ENCODE measurements at regions not wholly inside any gene's neighbourhood (a gene's known extent, or its start where the extent isn't known, plus 50 kb on each side); places are given as distances from the start of the nearest gene placed in this dataset.

DNA sequence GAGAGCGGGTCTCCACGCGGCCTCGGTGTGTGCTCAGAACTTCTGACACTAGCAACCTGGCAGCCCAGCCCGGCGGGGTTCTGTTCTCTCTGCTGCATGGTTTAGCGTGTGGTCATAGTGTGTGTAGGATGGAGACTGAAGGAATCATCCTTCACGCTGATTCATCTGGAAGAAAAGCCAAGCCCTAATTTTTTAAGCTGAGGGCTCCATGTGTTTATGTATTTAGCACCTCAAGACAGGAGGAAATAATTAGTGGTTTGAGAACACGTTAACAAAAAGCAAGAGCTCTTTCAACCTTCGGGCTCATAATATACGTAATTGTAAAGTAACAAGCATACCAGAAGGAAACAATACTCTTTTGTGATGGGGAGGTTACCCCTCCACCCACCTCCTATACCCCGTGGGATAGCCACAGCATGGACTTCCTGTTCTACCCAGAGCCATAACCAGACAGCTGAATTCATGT, 504.6 kb upstream of the MKI67 start:
- DNase-seq: no peak

DNA sequence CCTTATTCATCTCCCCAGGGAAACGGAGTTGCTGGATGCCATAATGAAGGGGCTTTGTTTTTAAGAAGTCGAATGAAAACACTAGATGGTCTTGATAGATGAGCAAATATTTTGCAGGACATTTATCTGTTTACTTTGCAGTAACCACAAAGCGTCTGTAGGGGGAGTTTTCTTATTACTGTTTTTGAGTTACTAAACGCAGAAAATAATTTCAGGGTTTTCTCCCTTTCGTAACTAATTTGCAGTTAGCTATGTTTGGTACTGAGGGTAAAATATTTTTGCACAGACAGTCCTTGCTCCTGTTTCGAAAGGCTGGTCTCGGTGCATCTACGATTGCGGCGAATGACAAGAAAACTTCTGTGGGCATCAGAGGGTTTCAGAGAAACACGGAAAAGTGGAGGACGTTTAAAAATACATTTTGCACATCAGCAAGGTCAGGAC, 505.6 kb upstream of the MKI67 start:
- DNase-seq: no peak

DNA sequence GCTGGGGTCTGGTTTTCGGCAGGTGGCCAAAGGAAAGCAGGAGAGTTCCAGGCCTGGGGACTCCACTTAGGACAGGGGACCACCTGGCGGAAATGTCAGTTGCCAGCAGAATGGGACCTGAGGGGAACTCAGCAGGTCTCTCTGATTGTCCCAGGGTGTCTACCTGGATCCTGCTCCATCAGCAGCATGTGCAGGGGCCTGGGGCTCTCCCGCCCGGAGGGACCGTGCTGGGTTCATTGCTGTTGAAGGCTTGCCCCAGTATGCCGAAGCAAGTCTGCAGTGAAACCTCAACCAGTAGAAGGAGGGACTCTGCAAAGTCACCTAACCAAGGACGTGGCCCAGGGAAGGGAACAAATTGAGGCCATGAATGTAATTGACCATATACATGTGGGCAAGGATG, 506.5 kb upstream of the MKI67 start:
- DNase-seq: no peak

DNA sequence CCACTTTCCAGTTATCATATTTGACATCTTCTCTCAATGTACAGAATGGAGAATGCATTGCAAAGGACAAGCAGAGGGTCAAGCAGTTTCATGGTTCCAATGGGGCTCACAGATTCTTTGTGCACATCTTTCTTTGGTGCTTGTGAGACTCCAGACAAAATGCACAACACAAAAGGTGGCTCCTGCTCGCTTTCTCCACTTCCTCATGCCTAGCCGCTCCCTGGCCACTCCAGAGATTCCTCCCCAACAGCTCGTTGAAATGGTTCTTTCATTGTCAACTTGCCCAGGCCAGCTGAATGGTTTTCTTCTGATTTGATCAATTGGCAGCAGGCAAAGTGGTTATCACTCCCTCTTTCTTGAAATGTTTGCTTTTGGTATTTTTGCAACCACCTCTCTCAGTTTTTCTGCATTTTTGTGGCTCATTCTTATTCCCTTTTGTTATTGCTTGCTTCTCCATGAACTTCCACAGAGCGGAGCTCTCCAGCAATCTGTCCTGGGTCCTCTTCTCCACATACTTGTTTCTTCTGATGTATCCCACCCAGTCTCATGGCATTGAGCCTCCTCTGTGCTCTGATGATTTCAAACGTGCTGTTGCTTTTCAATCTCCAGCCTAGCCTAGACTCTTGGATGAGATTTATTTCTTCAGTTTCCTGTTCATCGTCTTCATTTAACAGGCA, 507.8 kb upstream of the MKI67 start:
- no peak for DNase-seq

DNA sequence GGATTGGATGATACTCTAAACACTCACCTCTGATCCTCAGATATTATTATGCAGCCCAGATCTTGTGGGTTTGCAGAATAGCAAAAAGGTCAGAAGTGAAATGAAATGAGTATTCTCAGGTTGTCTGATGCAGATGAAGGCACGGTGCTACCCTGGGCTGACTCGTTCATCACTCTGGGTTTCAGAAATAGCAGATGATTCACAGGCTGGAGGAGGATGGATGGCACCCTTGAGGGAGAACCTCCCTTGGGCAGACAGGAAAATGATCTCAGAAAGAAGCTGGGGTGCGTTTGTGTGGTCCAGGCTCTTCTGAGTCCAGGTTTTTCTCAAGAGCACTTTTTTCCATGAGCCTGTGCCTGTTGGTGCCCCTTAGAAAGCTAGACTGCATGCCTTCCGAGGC, 515.8 kb upstream of the MKI67 start:
- no peak for DNase-seq

DNA sequence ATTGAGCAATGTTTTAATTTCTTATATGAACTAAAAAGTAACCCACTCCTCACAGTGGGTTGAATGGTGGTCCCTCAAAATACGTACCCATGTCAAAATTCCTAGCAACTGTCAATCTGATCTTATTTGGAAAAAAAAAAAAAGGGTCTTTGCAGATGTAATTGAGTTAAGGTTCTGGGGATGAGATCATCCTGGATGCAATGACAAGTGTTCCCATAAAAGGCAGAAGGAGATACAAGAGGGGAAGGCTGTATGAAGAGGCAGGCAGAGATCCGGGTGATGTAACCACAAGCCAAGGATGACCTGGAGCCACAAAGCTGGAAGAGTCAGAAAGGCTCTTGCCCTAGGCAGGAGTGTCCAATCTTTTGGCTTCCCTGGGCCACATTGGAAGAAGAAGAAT, 516.3 kb upstream of the MKI67 start:
- DNase-seq: no peak

DNA sequence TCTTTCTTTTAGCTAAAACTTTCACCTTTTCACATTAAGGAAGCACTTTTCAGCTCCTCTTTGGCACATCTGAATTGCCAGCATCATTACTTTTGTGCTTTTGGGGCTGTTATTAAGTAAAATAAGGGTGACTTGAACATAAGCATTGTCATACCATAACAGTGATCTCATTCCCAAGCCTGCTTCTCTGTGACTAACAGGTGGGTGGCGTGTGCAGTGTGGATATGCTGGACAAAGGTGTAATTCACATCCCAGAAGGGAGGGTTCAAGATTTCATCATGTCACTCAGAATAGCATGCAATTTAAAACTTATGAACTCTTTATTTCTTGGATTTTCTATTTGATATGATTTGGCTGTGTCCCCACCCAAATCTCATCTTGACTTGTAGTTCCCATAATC, 517.4 kb upstream of the MKI67 start:
- no peak for DNase-seq

DNA sequence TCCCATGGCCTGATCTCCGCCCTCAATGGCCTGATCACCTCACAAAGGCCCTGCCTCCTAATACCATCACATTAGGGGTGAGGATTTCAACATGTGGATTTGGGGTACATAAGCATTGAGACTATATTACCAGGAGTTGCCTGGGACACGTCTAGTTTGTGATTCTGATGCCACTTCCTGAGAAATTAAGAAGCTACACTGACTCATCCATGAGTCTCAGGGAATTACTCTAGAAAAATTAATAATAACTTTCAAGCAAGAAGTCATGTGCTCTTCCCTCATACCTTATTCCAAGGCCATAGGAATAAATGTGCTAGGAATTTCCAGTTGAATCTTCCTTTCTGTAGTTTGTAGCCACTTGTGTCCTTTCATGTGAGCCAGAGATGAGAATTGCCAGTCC, 519.3 kb upstream of the MKI67 start:
- DNase-seq: no peak

DNA sequence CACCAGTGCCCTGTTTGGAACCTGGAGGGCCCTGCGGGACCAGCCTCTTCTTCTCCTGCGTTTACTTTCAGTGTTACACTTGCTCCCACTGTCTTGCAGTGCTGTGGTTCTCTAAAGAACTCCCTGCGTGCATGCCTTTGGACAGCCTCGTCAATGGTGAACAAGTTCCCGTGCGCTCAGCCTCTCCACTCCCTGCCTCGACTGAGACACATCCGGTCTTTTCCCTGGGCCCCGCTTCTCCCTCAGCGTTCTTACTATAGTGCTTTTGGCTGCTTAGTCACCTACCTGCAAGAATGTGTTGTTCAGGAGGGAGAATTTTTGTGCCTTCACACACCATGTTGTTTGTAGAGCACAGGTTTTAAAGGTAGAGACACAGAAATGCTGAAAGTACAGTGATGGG, 520.7 kb upstream of the MKI67 start:
- DNase-seq: no peak

DNA sequence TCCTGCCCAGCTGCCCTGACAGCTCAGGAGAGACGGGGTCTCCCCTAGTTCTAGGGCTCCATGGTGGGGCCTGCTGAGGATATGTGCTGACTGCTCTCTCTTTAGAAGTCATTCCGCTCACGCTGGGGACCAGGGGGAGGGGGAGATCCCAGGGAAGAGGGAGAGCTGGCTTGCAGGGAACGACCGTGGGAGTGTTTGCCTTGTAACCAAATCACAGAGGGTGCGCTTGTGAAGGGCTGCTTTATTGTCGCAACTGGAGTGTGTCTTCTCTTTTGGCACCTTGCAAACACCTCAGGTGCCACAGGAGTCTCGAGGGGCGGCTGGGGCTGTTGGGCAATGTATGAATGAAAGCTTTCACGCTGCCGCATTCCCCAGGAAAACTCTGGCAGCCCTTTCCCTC, 531.3 kb upstream of the MKI67 start:
- no peak for DNase-seq

DNA sequence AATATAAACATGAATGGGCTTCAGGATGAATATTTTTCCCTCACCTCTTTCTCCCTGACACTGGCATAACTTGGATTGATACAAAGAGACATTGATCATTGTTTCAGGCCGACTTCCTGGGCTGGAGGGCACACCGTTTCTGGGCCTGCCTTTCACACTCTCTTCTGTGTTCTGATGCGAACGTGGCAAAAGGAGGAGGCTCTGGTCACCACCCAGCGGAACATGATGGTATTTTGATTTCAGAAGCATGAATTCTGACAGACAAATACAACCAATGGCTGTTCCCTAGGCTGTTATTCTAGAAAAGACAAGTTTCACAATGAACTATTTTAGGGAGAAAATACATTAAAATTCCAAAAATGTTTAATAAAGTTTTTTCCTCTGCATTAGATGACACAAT, 534.5 kb upstream of the MKI67 start:
- DNase-seq: no peak

DNA sequence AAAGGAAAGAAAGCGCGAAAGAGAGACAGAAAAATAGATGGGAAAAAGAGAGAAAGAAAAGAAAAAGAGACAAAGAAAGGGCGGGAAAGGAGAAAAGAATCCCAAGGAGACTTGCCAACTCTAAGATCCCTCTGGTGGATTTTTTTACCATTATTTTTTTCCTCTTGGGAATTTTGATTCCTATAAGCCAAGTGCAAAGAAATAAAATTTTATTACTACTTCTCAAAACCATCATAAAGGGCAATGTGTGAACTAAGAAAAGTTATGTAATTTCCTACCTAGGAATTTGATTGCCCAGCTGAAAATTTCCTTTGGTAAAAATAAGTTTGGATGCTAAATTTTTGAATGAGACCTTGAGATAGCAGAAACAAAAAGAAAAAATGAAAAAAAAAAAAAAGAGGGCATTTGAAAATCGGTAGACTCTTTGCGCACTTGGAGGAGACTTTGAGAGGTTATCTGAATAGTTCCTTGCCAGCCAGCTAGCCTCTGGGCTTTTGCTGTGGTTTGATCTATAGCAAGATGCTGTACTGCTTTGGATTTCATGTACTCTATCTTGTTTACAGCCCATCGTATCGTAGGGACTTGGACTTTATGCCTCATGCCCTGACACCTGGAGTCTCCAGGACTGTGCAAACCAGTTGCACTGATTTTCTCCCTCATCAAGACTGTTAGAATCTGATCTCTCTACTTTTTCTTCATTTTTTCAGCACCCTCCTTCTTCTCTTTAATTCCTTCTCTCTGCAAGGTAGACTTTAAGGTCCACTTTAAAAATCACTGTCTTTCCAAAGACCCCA, 535.4 kb upstream of the MKI67 start:
- DNase-seq: no peak

DNA sequence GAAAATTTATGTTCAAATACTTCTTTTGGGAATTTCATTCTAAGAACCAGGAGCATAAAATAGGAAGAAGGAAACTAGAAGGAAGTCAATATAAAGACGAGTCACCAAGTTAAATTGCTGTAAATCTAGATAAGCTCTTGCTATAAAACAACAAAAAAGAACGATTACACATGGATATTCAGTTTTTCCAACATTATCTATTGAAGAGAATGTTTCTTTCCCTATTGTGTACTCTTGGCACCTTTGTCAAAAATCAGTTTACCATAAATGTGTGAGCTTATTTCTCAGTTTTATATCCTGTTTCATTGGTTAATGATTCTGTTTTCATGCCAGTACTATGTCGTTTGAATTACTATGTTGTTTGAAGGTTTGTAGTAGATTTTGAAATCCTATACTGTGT, 536.3 kb upstream of the MKI67 start:
- DNase-seq: no peak

DNA sequence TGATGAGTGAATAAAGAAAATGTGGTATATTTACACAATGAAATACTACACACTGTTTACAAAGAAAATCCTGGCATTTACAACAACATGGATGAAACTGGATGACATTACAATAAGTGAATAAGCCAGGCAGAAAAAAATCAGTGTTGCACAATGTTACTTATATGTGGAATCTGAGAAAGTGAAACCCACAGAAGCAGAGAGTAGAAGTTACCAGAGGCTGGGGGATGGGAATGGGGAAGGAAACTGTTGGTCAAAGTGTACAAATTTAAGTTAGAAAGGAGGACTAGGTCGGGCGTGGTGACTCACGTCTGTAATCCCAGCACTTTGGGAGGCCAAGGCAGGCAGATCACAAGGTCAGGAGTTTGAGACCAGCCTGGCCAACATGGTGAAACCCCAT, 538.5 kb upstream of the MKI67 start:
- no peak for DNase-seq

DNA sequence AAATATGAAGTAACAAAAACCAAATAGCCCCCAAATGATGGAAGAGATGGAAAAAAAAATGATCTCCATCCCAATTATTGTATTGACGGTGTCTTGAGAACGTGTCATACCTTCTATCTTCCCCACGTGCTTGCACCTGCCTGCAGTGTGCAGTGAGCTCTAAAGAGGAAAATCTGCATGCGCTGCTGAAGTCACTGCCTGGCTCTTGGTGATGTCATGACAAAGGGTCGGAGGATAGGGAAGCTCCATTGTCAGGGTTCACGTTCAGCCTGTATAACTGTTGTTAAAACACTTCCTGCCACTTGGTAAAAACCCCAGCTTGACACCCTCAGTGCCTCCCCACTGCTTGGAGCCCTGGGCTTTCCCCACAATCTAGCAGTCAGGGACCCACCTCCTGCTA, 549.2 kb upstream of the MKI67 start:
- DNase-seq: no peak

DNA sequence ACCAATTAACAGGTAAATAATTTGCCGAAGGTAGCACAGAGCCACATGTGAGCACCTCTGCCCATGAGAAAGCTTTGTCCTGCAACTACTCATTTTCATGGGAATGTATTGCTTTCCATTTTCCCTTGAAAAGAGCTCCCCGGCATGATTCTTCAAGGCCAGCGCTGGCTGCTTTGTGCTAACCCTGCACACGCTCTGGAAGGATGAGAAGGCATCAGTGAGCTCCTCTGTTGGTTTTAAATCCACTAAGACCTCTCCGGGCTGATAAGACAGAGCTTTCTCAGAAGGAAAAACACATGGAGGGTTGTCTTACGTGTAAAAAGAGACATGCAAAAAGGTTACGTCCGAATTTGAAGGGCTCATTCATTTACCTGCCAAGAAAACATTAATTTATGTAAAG, 553.9 kb upstream of the MKI67 start:
- no peak for DNase-seq

DNA sequence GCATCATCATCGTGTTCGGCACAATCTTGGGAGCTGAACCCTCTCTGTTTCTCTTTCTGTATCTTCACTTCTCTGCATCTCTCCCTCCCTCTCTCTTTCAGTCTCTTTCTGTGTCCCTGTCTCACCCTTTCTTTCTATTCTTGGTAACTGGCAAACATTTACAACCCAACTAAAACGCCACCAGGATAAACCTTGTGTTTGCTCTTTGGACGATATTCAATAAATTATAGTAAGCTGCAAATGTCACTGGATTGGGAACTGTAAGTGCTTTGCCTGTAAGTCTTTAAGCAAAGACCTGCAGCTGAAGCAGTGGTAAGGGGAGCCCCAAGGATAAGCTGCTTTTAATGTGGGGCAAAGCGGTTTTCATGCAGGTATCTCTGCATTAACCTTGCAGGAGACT, 558.0 kb upstream of the MKI67 start:
- no peak for DNase-seq

DNA sequence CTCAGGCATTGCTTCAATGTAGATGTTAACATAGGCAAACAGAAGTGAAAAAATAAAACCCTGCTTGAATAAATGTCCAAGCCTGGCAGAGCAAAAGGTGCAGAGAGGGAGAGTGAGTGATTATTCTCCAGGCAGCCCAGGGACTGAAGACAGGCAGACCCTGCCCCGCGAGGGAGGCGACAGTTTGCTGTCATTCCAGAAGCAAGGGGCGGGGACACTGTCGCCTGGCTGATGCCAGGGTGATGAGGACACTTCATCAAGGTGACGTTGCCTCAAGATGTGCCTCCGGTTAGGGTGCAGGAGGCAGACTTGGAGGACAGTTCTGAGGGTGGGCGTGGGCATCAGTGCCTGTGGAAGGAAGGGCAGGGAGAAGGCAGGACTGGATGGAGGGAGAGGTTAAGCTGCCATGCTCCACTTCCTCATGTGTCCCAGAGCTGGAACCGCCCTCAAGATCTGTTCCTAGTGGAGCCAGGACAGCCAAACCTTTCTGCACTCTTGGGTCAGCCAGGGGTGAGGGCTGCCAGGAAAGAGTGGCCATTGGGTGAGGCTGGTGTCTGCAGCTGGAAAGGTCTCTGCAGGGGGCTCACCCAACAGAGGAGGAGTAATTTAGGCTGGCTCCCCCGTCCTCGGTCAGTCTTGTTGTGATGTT, 560.5 kb upstream of the MKI67 start:
- DNase-seq: no peak

DNA sequence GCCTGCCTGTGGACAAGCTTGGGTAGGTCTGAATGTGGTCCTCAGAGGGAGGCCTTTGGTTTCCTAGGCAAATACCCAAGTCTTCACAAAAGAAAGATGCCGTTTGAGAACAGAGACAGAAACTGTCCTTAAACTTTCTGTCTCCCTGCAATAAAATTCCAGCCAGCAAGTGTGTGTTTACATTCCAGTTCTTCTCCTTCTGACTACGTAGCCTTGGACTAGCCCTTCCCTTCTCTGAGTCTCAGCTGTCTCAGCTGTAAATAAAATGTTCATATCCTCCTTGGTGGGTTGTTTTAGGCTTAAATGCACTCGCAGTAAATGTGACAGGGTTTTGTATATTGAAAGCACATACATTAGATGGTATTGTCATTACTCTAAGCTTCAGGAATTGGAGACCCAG, 561.2 kb upstream of the MKI67 start:
- no peak for DNase-seq

DNA sequence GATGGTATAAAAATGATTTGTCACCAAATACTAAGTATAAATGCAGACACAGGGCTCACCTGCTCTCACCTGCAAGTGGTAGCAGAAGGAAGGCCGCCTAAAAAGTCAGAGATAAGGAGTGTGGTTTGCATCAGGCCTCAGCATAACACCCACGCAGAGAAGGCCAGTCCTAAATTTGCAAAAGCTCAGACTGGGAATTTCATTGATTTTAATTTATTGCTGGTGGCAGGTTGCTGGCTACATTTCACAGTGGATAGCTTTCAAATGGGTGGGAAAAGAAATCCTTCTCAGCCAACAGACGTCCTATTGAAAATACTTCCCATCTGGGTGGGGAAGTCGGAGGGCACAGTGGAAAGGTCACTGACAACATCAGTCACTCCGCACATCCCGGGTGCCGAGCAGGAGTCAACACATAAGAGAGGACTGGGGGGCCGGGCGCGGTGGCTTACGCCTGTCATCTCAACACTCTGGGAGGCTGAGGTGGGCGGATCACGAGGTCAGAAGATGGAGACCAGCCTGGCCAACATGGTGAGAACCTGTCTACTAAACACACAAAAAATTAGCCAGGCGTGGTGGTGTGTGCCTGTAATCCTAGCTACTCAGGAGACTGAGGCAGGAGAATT, 561.8 kb upstream of the MKI67 start:
- DNase-seq: no peak

DNA sequence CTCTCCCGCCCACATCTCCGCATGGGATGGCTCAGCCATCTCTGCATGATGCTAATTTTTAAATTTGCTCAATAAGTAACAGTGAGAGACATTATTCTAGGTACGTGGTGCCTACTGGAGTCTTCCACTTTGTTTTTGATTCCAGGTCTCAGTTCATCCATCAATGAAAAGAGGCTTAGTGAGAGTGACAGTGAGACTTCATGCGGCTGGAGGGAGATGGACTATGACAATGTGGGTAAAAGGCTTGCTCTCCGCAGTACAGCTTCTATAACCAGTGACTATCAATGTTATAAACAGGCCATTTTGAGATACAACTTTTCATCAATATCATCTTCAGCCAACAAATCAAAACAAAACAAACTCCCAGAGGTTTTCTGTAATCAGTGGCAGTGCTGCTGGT, 563.4 kb upstream of the MKI67 start:
- DNase-seq: no peak

DNA sequence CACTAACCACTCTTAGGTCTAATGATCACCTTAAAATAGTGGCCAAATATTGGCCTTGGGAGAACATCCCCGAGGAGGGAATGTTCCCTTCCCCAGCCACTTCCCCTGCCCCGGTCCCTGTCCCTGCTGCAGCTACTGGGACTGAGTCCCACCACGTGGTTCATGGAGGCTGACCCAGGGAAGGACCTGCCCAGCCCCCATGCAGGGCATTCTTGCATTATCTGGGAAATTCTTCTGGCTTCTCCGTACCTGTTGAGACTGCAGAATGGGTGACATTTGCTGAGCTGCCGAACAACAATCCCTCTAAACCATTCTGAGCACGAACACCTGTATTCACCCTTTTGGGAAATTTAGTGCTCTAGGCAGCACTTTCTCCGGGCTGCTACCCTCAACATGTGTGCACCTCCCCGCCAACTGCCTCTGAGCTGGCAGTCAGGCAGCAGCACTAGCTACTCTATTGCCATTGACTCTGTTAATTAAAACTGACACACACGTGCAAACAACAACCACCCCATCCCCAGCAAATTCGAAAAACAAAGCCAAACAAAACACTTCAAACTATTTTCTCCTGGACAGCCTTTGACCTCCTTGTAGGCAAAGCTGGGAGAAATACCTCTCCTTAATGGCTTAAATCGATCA, 567.4 kb upstream of the MKI67 start:
- no peak for DNase-seq

DNA sequence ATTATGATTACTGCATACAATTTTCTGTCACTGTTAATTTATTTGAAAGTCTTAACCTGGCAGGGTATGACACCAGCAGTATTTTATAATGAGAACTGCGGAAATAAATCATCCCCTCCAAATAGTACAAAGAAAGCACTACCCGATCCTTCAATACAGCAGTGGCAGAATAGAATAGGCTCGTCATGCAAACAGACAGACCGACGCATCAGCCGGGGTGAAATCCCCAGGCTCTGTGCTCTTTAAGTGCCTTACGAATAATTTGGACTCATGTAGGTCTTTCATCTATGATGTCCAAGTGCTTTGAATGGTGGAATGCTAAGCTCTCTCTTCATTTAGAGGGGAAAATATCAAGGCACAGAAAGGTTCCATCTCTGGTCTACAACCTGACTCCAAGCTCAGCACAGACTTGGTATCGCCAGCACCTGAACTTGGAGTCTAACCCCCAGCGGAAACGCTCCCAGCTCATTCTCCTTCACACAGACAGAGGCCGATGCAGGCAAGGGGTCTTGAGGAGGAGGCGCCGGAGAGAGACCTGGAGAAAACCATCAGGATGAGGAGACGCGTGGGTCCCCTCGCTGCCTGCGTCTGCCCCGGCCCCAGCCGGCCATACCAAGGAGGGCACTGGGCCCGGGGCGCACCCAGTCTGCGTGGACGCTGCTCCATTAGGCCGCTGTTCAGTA, 568.1 kb upstream of the MKI67 start:
- DNase-seq: no peak

Data from activated naive CD4-positive, alpha-beta T cell treated with Interleukin-2 at 50 U/mL for 16 hours (primary cell).